ENCODE measurements at regions not wholly inside any gene's neighbourhood (a gene's known extent, or its start where the extent isn't known, plus 50 kb on each side); places are given as distances from the start of the nearest gene placed in this dataset.

DNA sequence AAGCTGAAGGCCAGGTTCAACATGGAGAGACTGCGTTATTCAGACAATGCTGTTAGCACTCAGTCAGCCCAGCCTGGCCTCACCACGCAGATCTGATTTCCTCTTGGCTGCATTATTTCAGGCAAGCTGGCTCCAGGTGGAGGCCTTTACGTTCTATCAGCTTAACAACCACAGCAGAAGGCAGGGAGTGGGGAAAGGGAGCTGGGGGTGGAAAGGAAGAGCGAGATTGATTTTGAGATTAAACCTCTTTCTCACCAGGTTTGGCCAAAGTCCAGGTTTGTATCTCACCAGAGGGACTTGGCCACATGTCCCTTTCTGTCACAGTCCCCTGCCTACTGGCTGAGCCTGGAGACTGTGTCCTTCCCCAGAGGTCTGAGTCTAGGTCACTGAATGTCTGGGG is 543.7 kb upstream of the TMEM132C start:
- Histone ChIP-seq H3K27me3 (no peaks in the 10 kb centered on the region), H3K4me1 (no peaks in the 10 kb centered on the region), H3K36me3 (no peaks in the 10 kb centered on the region), H3K4me3 (no peak overlapping the region), H3K9me3 (no peaks in the 10 kb centered on the region), H3K27ac (no peak overlapping the region)
- TF ChIP-seq, protein P1, sequence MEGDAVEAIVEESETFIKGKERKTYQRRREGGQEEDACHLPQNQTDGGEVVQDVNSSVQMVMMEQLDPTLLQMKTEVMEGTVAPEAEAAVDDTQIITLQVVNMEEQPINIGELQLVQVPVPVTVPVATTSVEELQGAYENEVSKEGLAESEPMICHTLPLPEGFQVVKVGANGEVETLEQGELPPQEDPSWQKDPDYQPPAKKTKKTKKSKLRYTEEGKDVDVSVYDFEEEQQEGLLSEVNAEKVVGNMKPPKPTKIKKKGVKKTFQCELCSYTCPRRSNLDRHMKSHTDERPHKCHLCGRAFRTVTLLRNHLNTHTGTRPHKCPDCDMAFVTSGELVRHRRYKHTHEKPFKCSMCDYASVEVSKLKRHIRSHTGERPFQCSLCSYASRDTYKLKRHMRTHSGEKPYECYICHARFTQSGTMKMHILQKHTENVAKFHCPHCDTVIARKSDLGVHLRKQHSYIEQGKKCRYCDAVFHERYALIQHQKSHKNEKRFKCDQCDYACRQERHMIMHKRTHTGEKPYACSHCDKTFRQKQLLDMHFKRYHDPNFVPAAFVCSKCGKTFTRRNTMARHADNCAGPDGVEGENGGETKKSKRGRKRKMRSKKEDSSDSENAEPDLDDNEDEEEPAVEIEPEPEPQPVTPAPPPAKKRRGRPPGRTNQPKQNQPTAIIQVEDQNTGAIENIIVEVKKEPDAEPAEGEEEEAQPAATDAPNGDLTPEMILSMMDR (IDR thresholded peaks at IDR 0.05), result no peak
- TF ChIP-seq POLR2A (IDR thresholded peaks at IDR 0.05), result no peak
- DNase-seq, result no peak

DNA sequence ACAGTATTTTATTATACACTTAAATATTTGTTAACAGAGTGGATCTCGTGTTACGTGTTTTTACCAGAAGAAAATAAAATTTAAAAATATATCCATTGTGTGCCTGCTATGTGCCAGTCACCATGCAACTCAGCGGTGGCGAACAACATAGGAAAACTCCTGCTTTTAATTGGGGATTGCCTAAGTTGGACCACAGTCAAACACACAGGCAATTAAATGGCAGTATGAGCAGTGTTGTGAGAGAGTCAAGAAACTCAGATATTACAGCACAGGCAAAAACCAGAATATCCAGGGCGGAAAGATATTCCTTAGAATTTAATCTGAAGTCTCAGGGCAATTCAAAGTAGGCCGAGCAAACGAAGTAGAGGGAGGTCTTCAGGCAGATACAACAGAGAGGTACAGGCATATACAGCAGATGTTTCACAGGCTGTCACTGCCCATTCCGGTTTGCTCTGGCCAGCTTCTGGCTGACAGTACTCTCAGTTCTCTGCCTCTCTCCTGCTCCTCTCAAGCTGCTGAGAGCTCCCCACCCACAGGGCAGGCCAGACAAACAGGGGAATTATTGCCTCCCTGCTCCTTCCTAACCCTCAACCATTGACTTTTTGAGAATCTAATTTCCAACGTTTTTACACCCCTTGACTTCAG is 540.2 kb upstream of the TMEM132C start:
- H3K9me3 ChIP-seq, result no peaks in the 10 kb centered on the region
- H3K36me3 ChIP-seq, result no peaks in the 10 kb centered on the region
- H3K4me3 ChIP-seq, result no peak overlapping the region
- no peaks in the 10 kb centered on the region for H3K27me3 ChIP-seq
- H3K27ac ChIP-seq, result no peak overlapping the region
- no peak for DNase-seq
- TF ChIP-seq, protein P1 (IDR thresholded peaks at IDR 0.05), result no peak
- no peak for TF ChIP-seq POLR2A (IDR thresholded peaks at IDR 0.05)
- H3K4me1 ChIP-seq, result no peaks in the 10 kb centered on the region

DNA sequence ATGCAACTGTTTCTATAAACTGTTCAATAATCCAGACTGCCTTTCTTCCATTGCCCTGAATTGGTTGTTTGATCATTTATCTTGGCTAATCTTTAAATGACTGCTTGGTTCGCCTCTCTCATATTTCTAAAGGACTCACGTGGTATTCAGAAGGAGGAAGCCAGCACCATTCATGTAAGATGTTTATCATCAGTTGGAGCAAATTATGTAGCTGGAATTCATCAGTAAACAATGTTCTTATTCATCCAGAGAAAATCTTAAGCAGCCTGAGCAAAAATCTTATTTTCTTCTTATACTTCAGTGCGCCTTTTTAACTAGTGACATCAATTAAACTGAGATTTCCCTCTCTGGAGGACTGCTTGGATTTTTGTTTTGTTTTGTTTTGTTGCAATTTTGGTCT is 538.7 kb upstream of the TMEM132C start:
- Histone ChIP-seq H3K4me1 (no peaks in the 10 kb centered on the region), H3K27me3 (no peaks in the 10 kb centered on the region), H3K36me3 (no peaks in the 10 kb centered on the region), H3K27ac (no peak overlapping the region), H3K9me3 (no peaks in the 10 kb centered on the region), H3K4me3 (no peak overlapping the region)
- no peak for DNase-seq
- TF ChIP-seq, protein P1 (IDR thresholded peaks at IDR 0.05), result no peak
- no peak for TF ChIP-seq POLR2A (IDR thresholded peaks at IDR 0.05)

DNA sequence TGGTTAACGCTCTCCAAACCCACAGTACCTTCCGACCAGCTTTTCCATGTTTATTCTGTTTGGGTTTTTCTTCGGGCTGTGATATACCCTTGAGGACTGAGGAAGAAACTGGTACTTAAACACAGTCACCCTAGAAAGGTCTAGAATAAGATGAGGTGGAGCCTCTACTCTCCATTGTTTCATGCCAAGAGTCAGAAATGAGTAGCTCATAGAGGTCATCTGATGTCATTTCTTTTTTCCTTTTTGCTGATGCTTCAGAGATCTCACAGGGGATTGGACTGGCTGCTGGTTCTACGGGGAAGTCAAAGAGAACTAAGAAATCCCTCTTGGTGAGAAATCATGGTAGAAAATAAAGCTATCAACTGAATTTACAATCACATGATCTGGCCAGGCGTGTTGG is 538.2 kb upstream of the TMEM132C start:
- DNase-seq, result no peak
- H3K4me1 ChIP-seq, result no peaks in the 10 kb centered on the region
- TF ChIP-seq POLR2A (IDR thresholded peaks at IDR 0.05), result no peak
- TF ChIP-seq, protein P1 (IDR thresholded peaks at IDR 0.05), result no peak
- no peaks in the 10 kb centered on the region for H3K36me3 ChIP-seq
- H3K4me3 ChIP-seq, result no peak overlapping the region
- no peaks in the 10 kb centered on the region for H3K9me3 ChIP-seq
- no peak overlapping the region for H3K27ac ChIP-seq
- no peaks in the 10 kb centered on the region for H3K27me3 ChIP-seq

DNA sequence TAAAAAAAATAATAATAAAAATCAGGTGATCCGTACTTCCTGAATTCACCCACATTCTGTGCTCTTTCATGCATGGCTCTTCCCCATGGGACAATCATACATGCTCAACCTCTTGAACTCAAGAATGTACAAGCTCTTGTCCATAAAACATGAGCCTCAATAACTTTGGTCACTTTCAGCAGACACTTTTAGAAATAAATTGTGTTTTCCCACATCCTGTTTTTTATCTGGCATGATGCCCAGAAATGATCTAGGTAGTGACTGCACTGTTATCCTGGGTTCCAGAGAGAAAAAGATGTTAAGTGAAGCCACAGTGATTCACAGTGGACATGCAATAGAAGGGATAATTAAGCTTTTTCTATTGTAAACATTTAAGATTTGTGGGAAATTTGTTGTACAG is 537.6 kb upstream of the TMEM132C start:
- H3K36me3 ChIP-seq, result no peaks in the 10 kb centered on the region
- H3K27ac ChIP-seq, result no peak overlapping the region
- no peaks in the 10 kb centered on the region for H3K4me1 ChIP-seq
- no peak for DNase-seq
- no peaks in the 10 kb centered on the region for H3K9me3 ChIP-seq
- H3K27me3 ChIP-seq, result no peaks in the 10 kb centered on the region
- no peak overlapping the region for H3K4me3 ChIP-seq
- TF ChIP-seq, protein P1 (IDR thresholded peaks at IDR 0.05), result no peak
- no peak for TF ChIP-seq POLR2A (IDR thresholded peaks at IDR 0.05)

DNA sequence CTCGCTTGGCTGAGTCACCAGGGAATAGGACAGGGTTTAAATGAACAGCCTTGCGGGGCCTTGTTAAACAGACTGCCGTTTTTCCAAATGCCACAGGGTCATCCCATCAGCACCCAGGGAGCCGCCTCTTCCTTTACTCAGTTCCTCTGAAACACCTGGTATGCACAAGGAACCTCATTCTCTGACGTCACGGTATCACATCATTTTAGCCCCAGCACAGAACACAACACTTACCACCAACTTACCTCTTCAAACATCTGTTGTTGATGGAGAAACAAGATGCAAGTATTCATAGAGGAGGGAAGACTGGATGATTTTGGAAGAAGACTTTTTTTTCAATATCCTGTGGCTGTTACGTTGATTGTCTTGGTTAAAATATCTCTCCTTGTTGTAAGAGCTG is 535.3 kb upstream of the TMEM132C start:
- H3K4me1 ChIP-seq, result no peaks in the 10 kb centered on the region
- H3K36me3 ChIP-seq, result no peaks in the 10 kb centered on the region
- H3K9me3 ChIP-seq, result no peaks in the 10 kb centered on the region
- H3K27ac ChIP-seq, result no peak overlapping the region
- H3K4me3 ChIP-seq, result no peak overlapping the region
- no peak for DNase-seq
- no peaks in the 10 kb centered on the region for H3K27me3 ChIP-seq
- TF ChIP-seq, protein P1 (IDR thresholded peaks at IDR 0.05), result no peak
- TF ChIP-seq POLR2A (IDR thresholded peaks at IDR 0.05), result no peak
